ENCODE measurements at regions not wholly inside any gene's neighbourhood (a gene's known extent, or its start where the extent isn't known, plus 50 kb on each side); places are given as distances from the start of the nearest gene placed in this dataset.
A peak's percentile ranks its signal among the peaks of the same experiment; 100 is the strongest.
"Not testable (repeated sequence)": the region's sequence is repeated elsewhere in the genome, so short reads cannot be mapped to it uniquely, and the experiment has no call there.

GRCh38 chr2:239866778-239867177 is 158.4 kb downstream of the NDUFA10 start:
- Histone ChIP-seq H3K4me1 (ENCODE audit: control insufficient read depth, insufficient read depth, low read length) (no peaks in the 10 kb centered on the region), H3K4me3 (ENCODE audit: insufficient read depth, low read depth, low read length) (no peak overlapping the region)

GRCh38 chr2:239866350-239866749 is 158.8 kb downstream of the NDUFA10 start:
- Histone ChIP-seq H3K27me3 (ENCODE audit: control insufficient read depth, insufficient read depth, low read length, poor library complexity, severe bottlenecking) (peaks cover 3% of the 10 kb centered on the region), H3K36me3 (ENCODE audit: control insufficient read depth, insufficient read depth, low read length) (no peaks in the 10 kb centered on the region), H3K4me1 (ENCODE audit: control insufficient read depth, insufficient read depth, low read length) (no peaks in the 10 kb centered on the region), H3K27ac (ENCODE audit: insufficient read depth, low read depth, low read length, poor library complexity, severe bottlenecking) (no peak overlapping the region), H3K4me3 (ENCODE audit: insufficient read depth, low read depth, low read length) (no peak overlapping the region), H3K9me3 (ENCODE audit: control insufficient read depth, low read length) (no peaks in the 10 kb centered on the region)
- WGBS, 2 experiments, result 88 to 89% methylated on average over 1 of the region's 1 CpG

More at GRCh38 chr2:239866778-239867177, 158.4 kb downstream of the NDUFA10 start:
- no peaks in the 10 kb centered on the region for H3K9me3 ChIP-seq (ENCODE audit: control insufficient read depth, low read length)
- H3K27me3 ChIP-seq (ENCODE audit: control insufficient read depth, insufficient read depth, low read length, poor library complexity, severe bottlenecking), result peaks cover under 1% of the 10 kb centered on the region
- no peak overlapping the region for H3K27ac ChIP-seq (ENCODE audit: insufficient read depth, low read depth, low read length, poor library complexity, severe bottlenecking)
- WGBS, 2 experiments, result 89 to 90% methylated on average over 3 of the region's 3 CpGs
- no peaks in the 10 kb centered on the region for H3K36me3 ChIP-seq (ENCODE audit: control insufficient read depth, insufficient read depth, low read length)

- H3K9me3 ChIP-seq (ENCODE audit: control insufficient read depth, low read length); H3K27me3 ChIP-seq (ENCODE audit: control insufficient read depth, insufficient read depth, low read length, poor library complexity, severe bottlenecking); H3K27ac ChIP-seq (ENCODE audit: insufficient read depth, low read depth, low read length, poor library complexity, severe bottlenecking); H3K4me1 ChIP-seq (ENCODE audit: control insufficient read depth, insufficient read depth, low read length); H3K4me3 ChIP-seq (ENCODE audit: insufficient read depth, low read depth, low read length); H3K36me3 ChIP-seq (ENCODE audit: control insufficient read depth, insufficient read depth, low read length): not testable (repeated sequence)
- 88 to 91% methylated on average over 5 of the region's 5 CpGs for WGBS, 2 experiments
Measured at GRCh38 chr2:239865856-239866255, 159.3 kb downstream of the NDUFA10 start.

GRCh38 chr2:239865059-239865639 is 160.0 kb downstream of the NDUFA10 start:
- no peak overlapping the region for H3K27ac ChIP-seq (ENCODE audit: insufficient read depth, low read depth, low read length, poor library complexity, severe bottlenecking)
- no peaks in the 10 kb centered on the region for H3K36me3 ChIP-seq (ENCODE audit: control insufficient read depth, insufficient read depth, low read length)
- H3K27me3 ChIP-seq (ENCODE audit: control insufficient read depth, insufficient read depth, low read length, poor library complexity, severe bottlenecking), result peaks cover 3% of the 10 kb centered on the region
- H3K4me3 ChIP-seq (ENCODE audit: insufficient read depth, low read depth, low read length), result no peak overlapping the region
- H3K9me3 ChIP-seq (ENCODE audit: control insufficient read depth, low read length), result no peaks in the 10 kb centered on the region
- no peaks in the 10 kb centered on the region for H3K4me1 ChIP-seq (ENCODE audit: control insufficient read depth, insufficient read depth, low read length)
- WGBS, 2 experiments, result 96% methylated on average over 42 of the region's 42 CpGs

- H3K9me3 ChIP-seq (ENCODE audit: control insufficient read depth, low read length), result no peaks in the 10 kb centered on the region
- no peaks in the 10 kb centered on the region for H3K36me3 ChIP-seq (ENCODE audit: control insufficient read depth, insufficient read depth, low read length)
- 94 to 95% methylated on average over 26 of the region's 26 CpGs for WGBS, 2 experiments
- no peak overlapping the region for H3K4me3 ChIP-seq (ENCODE audit: insufficient read depth, low read depth, low read length)
- H3K4me1 ChIP-seq (ENCODE audit: control insufficient read depth, insufficient read depth, low read length), result no peaks in the 10 kb centered on the region
- H3K27ac ChIP-seq (ENCODE audit: insufficient read depth, low read depth, low read length, poor library complexity, severe bottlenecking), result no peak overlapping the region
- peaks cover 3% of the 10 kb centered on the region for H3K27me3 ChIP-seq (ENCODE audit: control insufficient read depth, insufficient read depth, low read length, poor library complexity, severe bottlenecking)
Measured at GRCh38 chr2:239864247-239865058, 160.7 kb downstream of the NDUFA10 start.

GRCh38 chr2:239862613-239863012 is 162.5 kb downstream of the NDUFA10 start:
- H3K4me1 ChIP-seq (ENCODE audit: control insufficient read depth, insufficient read depth, low read length), result no peaks in the 10 kb centered on the region
- no peak overlapping the region for H3K4me3 ChIP-seq (ENCODE audit: insufficient read depth, low read depth, low read length)
- no peaks in the 10 kb centered on the region for H3K36me3 ChIP-seq (ENCODE audit: control insufficient read depth, insufficient read depth, low read length)
- peaks cover 3% of the 10 kb centered on the region for H3K27me3 ChIP-seq (ENCODE audit: control insufficient read depth, insufficient read depth, low read length, poor library complexity, severe bottlenecking)
- 79 to 84% methylated on average over 6 to 7 of the region's 7 CpGs for WGBS, 2 experiments
- H3K9me3 ChIP-seq (ENCODE audit: control insufficient read depth, low read length), result no peaks in the 10 kb centered on the region
- no peak overlapping the region for H3K27ac ChIP-seq (ENCODE audit: insufficient read depth, low read depth, low read length, poor library complexity, severe bottlenecking)

GRCh38 chr2:239858179-239858578 is 167.0 kb downstream of the NDUFA10 start:
- Histone ChIP-seq H3K4me1 (ENCODE audit: control insufficient read depth, insufficient read depth, low read length) (no peaks in the 10 kb centered on the region), H3K9me3 (ENCODE audit: control insufficient read depth, low read length) (no peaks in the 10 kb centered on the region), H3K4me3 (ENCODE audit: insufficient read depth, low read depth, low read length) (no peak overlapping the region), H3K36me3 (ENCODE audit: control insufficient read depth, insufficient read depth, low read length) (no peaks in the 10 kb centered on the region), H3K27ac (ENCODE audit: insufficient read depth, low read depth, low read length, poor library complexity, severe bottlenecking) (peak overlapping the region; percentile 81), H3K27me3 (ENCODE audit: control insufficient read depth, insufficient read depth, low read length, poor library complexity, severe bottlenecking) (peaks cover 3% of the 10 kb centered on the region)
- WGBS, 2 experiments, result 44 to 50% methylated on average over 5 of the region's 5 CpGs

- Histone ChIP-seq H3K27ac (ENCODE audit: insufficient read depth, low read depth, low read length, poor library complexity, severe bottlenecking) (peak overlapping the region; percentile 39), H3K27me3 (ENCODE audit: control insufficient read depth, insufficient read depth, low read length, poor library complexity, severe bottlenecking) (peaks cover 3% of the 10 kb centered on the region), H3K4me1 (ENCODE audit: control insufficient read depth, insufficient read depth, low read length) (no peaks in the 10 kb centered on the region), H3K4me3 (ENCODE audit: insufficient read depth, low read depth, low read length) (no peak overlapping the region), H3K36me3 (ENCODE audit: control insufficient read depth, insufficient read depth, low read length) (no peaks in the 10 kb centered on the region), H3K9me3 (ENCODE audit: control insufficient read depth, low read length) (no peaks in the 10 kb centered on the region)
- 95 to 96% methylated on average over 1 of the region's 1 CpG for WGBS, 2 experiments
Measured at GRCh38 chr2:239857591-239857990, 167.6 kb downstream of the NDUFA10 start.

GRCh38 chr2:239856620-239857285 is 168.4 kb downstream of the NDUFA10 start:
- 91 to 95% methylated on average over 8 of the region's 8 CpGs for WGBS, 2 experiments
- Histone ChIP-seq H3K27ac (ENCODE audit: insufficient read depth, low read depth, low read length, poor library complexity, severe bottlenecking) (no peak overlapping the region), H3K4me1 (ENCODE audit: control insufficient read depth, insufficient read depth, low read length) (no peaks in the 10 kb centered on the region), H3K9me3 (ENCODE audit: control insufficient read depth, low read length) (no peaks in the 10 kb centered on the region), H3K27me3 (ENCODE audit: control insufficient read depth, insufficient read depth, low read length, poor library complexity, severe bottlenecking) (peaks cover 2% of the 10 kb centered on the region), H3K4me3 (ENCODE audit: insufficient read depth, low read depth, low read length) (no peak overlapping the region), H3K36me3 (ENCODE audit: control insufficient read depth, insufficient read depth, low read length) (no peaks in the 10 kb centered on the region)

GRCh38 chr2:239855863-239856587 is 169.1 kb downstream of the NDUFA10 start:
- 92 to 96% methylated on average over 10 of the region's 10 CpGs for WGBS, 2 experiments
- H3K36me3 ChIP-seq (ENCODE audit: control insufficient read depth, insufficient read depth, low read length), result no peaks in the 10 kb centered on the region
- no peaks in the 10 kb centered on the region for H3K4me1 ChIP-seq (ENCODE audit: control insufficient read depth, insufficient read depth, low read length)

More at GRCh38 chr2:239855863-239856587, 169.1 kb downstream of the NDUFA10 start:
- Histone ChIP-seq H3K4me3 (ENCODE audit: insufficient read depth, low read depth, low read length) (no peak overlapping the region), H3K9me3 (ENCODE audit: control insufficient read depth, low read length) (no peaks in the 10 kb centered on the region), H3K27ac (ENCODE audit: insufficient read depth, low read depth, low read length, poor library complexity, severe bottlenecking) (no peak overlapping the region), H3K27me3 (ENCODE audit: control insufficient read depth, insufficient read depth, low read length, poor library complexity, severe bottlenecking) (no peaks in the 10 kb centered on the region)
